ENCODE measurements at regions not wholly inside any gene's neighbourhood (a gene's known extent, or its start where the extent isn't known, plus 50 kb on each side); places are given as distances from the start of the nearest gene placed in this dataset.
"Not testable (repeated sequence)": the region's sequence is repeated elsewhere in the genome, so short reads cannot be mapped to it uniquely, and the experiment has no call there.

GRCh38 chr7:94722360-94722759 lies 66.4 kb upstream of the SGCE start:
- TF ChIP-seq CTCF (IDR thresholded peaks at IDR 0.05; ENCODE audit: extremely low read depth in 1 of 2, insufficient read depth in 1 of 2, low read depth in 1 of 2, low read length in 2 of 2); POLR2A (IDR thresholded peaks at IDR 0.05; ENCODE audit: low read depth, low read length): not testable (repeated sequence)
